ENCODE measurements at regions not wholly inside any gene's neighbourhood (a gene's known extent, or its start where the extent isn't known, plus 50 kb on each side); places are given as distances from the start of the nearest gene placed in this dataset.

- TF ChIP-seq RNF2 (IDR thresholded peaks at IDR 0.05) (no peak), JUND (IDR thresholded peaks at IDR 0.05; ENCODE audit: borderline replicate concordance, low read depth, low read length) (no peak), JUND (tag; IDR thresholded peaks at IDR 0.05; ENCODE audit: borderline replicate concordance, low read depth, low read length) (no peak), KLF10 (CRISPR knock-in tag; IDR thresholded peaks at IDR 0.05) (no peak), RFX5 (IDR thresholded peaks at IDR 0.05; ENCODE audit: low read depth, low read length) (no peak), HDAC3 (IDR thresholded peaks at IDR 0.05; ENCODE audit: borderline replicate concordance, partially characterized antibody) (no peak), TAF7 (tag; IDR thresholded peaks at IDR 0.05) (no peak)
These were observed 439.1 kb upstream of the OPRM1 start (continued) for GRCh38 chr6:153599901-153600300.

GRCh38 chr6:153595903-153596302 is 443.1 kb upstream of the OPRM1 start:
- Histone ChIP-seq H2AFZ (ENCODE audit: low read depth, low read length) (no peak overlapping the region), H3K27ac (ENCODE audit: extremely low read depth, low read depth, low read length) (no peak overlapping the region), H3K4me2 (ENCODE audit: insufficient read depth, low read length) (no peak overlapping the region), H3K79me2 (ENCODE audit: control insufficient read depth, insufficient read depth, low read length) (no peaks in the 10 kb centered on the region), H3K36me3 (ENCODE audit: control insufficient read depth, insufficient read depth, low read length) (no peaks in the 10 kb centered on the region), H3K9ac (ENCODE audit: insufficient read depth in 1 of 2, low read depth in 2 of 2, low read length in 2 of 2) (no peak overlapping the region), H3K4me1 (replicated peaks in 1 of 2; ENCODE audit: control insufficient read depth in 2 of 2, insufficient read depth in 2 of 2, low read length in 2 of 2) (no peaks in the 10 kb centered on the region), H3K9me3 (replicated peaks; ENCODE audit: control insufficient read depth, insufficient read depth, low read depth, low read length) (no peaks in the 10 kb centered on the region), H3K9me1 (ENCODE audit: control insufficient read depth, insufficient read depth, low read length) (no peaks in the 10 kb centered on the region), H3K27me3 (ENCODE audit: control insufficient read depth in 2 of 2, insufficient read depth in 2 of 2, low read length in 2 of 2) (no peaks in the 10 kb centered on the region), H4K20me1 (replicated peaks; ENCODE audit: control insufficient read depth, insufficient read depth, low read length) (no peaks in the 10 kb centered on the region), H3K4me3 (no peak overlapping the region)
- CTCF ChIA-PET (ENCODE audit: low intra/inter-chr PET ratio), result no interaction called here
- FAIRE-seq (no peak), ATAC-seq (no peak), DNase-seq (ENCODE audit: extremely low read depth in 1 of 4, low spot score in 3 of 4) (no peak)
- no TSS peak for BruUV-seq (replicated peaks)
- in situ Hi-C loops (cut with MboI), result no loop called here
- WGBS (ENCODE audit: insufficient coverage, low coverage, missing lambda C conversion rate), result 0% methylated on average over 2 of the region's 2 CpGs
- POLR2A ChIA-PET, result no interaction called here
- intact Hi-C loops (cut with micrococcal nuclease), result no loop called here
- TF ChIP-seq CHCHD3 (CRISPR knock-in tag; IDR thresholded peaks at IDR 0.05), result no peak
- TF ChIP-seq TAF9B (IDR thresholded peaks at IDR 0.05; ENCODE audit: partially characterized antibody), result no peak
- TF ChIP-seq ZFP36 (IDR thresholded peaks at IDR 0.05; ENCODE audit: low read depth, low read length, partially characterized antibody), result no peak
- no peak for TF ChIP-seq SMARCE1 (IDR thresholded peaks at IDR 0.05)
- TF ChIP-seq POLR2A (conservative IDR thresholded peaks at IDR 0.05), result no peak
- no peak for TF ChIP-seq ZNF23 (CRISPR knock-in tag; IDR thresholded peaks at IDR 0.05)
- TF ChIP-seq, protein P1, sequence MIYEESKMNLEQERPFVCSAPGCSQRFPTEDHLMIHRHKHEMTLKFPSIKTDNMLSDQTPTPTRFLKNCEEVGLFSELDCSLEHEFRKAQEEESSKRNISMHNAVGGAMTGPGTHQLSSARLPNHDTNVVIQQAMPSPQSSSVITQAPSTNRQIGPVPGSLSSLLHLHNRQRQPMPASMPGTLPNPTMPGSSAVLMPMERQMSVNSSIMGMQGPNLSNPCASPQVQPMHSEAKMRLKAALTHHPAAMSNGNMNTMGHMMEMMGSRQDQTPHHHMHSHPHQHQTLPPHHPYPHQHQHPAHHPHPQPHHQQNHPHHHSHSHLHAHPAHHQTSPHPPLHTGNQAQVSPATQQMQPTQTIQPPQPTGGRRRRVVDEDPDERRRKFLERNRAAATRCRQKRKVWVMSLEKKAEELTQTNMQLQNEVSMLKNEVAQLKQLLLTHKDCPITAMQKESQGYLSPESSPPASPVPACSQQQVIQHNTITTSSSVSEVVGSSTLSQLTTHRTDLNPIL (CRISPR knock-in tag; IDR thresholded peaks at IDR 0.05), result no peak
- TF ChIP-seq ZC3H11A (IDR thresholded peaks at IDR 0.05; ENCODE audit: low read depth, low read length), result no peak
- no peak for TF ChIP-seq PRMT5 (CRISPR knock-in tag; IDR thresholded peaks at IDR 0.05)
- TF ChIP-seq PRDM10 (IDR thresholded peaks at IDR 0.05; ENCODE audit: partially characterized antibody), result no peak
- TF ChIP-seq MAFG (tag; conservative IDR thresholded peaks at IDR 0.05), result no peak
- no peak for TF ChIP-seq DNMT1 (IDR thresholded peaks at IDR 0.05)
